Neural progenitor cell (in vitro differentiated cells): ENCODE measurements at regions not wholly inside any gene's neighbourhood (a gene's known extent, or its start where the extent isn't known, plus 50 kb on each side); places are given as distances from the start of the nearest gene placed in this dataset.

ENCODE experiments used
- CTCF ChIP-seq: fragments of 200-600 bp; sonication (generic); IDR thresholded peaks from 2 replicates; pipeline ENCODE4 v1.5.1; 2017; ENCODE audit warnings: antibody characterized with exemption, mild to moderate bottlenecking
- EZH2 ChIP-seq: fragments of 200-600 bp; sonication (generic); IDR thresholded peaks from 2 replicates; pipeline ENCODE4 v1.6.1; 2017; ENCODE audit warnings: antibody characterized with exemption, mild to moderate bottlenecking, moderate library complexity
- EZH2phosphoT487 ChIP-seq: fragments of 200-600 bp; sonication (generic); IDR thresholded peaks from 2 replicates; pipeline ENCODE4 v1.6.1; 2017; ENCODE audit warnings: antibody characterized with exemption

- no peak for TF ChIP-seq EZH2
- no peak for TF ChIP-seq CTCF
- TF ChIP-seq EZH2phosphoT487: no peak
Observed at GRCh38 chr6:169976301-169977081, 225.1 kb downstream of the ERMARD start.
